Type B pancreatic cell (in vitro differentiated cells): ENCODE measurements at regions not wholly inside any gene's neighbourhood (a gene's known extent, or its start where the extent isn't known, plus 50 kb on each side); places are given as distances from the start of the nearest gene placed in this dataset.
A peak's percentile ranks its signal among the peaks of the same experiment; 100 is the strongest.

ENCODE experiments used
- DNase-seq: peaks from one replicate; pipeline ENCODE4 v3.0.0; 2021; ENCODE audit warnings: mixed read lengths; ENCODE audit not compliant: unreplicated experiment; ENCODE audit errors: extremely low spot score
- H3K27ac Mint-ChIP-seq: 2 replicates; pipeline ENCODE4 v1.8.0; 2021; ENCODE audit warnings: mild to moderate bottlenecking, mixed read lengths
- H3K27me3 Mint-ChIP-seq: 2 replicates; pipeline ENCODE4 v1.8.0; 2021; ENCODE audit warnings: mixed read lengths
- H3K36me3 Mint-ChIP-seq: 2 replicates; pipeline ENCODE4 v1.8.0; 2021; ENCODE audit warnings: mixed read lengths
- H3K4me1 Mint-ChIP-seq: one replicate; pipeline ENCODE4 v1.8.0; 2021; ENCODE audit warnings: mixed read lengths; ENCODE audit not compliant: unreplicated experiment
- H3K4me3 Mint-ChIP-seq: 2 replicates; pipeline ENCODE4 v1.8.0; 2021; ENCODE audit warnings: mild to moderate bottlenecking, mixed read lengths
- H3K9me3 Mint-ChIP-seq: 2 replicates; pipeline ENCODE4 v1.8.0; 2021; ENCODE audit warnings: mixed read lengths
- CTCF ChIP-seq: fragments of 200-600 bp; sonication (generic); conservative IDR thresholded peaks from 2 replicates; pipeline ENCODE4 v1.5.0; 2021; ENCODE audit warnings: antibody characterized with exemption, mild to moderate bottlenecking

DNA sequence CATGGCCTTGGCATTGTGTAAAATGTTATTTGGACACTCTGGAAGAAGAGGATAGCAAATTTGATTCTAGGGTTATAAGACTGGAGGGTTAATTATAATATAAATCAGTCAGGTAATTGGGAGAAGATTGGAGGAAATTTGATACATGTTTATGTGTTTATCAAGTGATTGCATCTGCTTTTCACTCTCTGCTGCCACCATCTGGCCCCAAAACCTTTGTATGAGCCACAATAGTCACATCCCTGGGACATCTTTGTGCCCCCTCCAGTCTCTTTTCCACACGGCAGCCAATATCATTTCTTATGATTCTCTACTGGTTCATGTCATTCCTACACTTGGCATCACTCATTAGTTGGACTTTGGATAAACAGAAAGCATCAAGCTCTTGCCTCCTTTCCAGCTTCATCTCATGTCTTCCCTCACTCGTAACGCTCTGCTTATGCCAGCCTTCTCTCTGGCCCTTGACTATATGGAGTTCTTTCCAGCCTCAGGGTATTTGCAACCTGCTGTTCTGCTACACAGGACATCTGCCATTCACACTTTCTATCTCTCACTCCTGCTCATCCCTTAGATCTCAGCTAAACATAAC lies 602.3 kb upstream of the SUCLG2 start:
- H3K4me3 Mint-ChIP-seq, result no peak overlapping the region
- TF ChIP-seq CTCF, result peak; percentile 64
- DNase-seq, result no peak
- no peaks in the 10 kb centered on the region for H3K4me1 Mint-ChIP-seq
- H3K27me3 Mint-ChIP-seq, result peaks cover 13% of the 10 kb centered on the region
- no peaks in the 10 kb centered on the region for H3K36me3 Mint-ChIP-seq
- H3K9me3 Mint-ChIP-seq, result no peaks in the 10 kb centered on the region
- H3K27ac Mint-ChIP-seq, result no peak overlapping the region

DNA sequence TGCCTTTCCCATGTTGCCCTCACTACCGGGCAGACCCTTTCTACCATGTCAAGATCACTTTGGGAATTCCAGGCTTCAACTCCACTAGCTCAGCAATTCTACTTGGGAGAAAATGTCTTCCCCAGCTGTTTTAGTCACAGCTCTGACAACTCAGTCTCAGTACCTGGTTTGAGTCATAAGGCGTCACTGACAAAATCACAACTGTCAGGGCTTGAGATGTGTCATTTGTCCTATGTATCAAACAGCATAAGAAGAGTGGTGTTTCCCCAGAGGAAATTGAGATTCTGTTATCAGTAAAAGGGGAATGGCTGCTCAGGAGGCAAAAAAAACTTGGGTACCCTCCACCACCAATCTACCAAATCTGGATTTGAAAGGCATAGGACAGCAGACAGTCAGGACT lies 594.9 kb upstream of the SUCLG2 start:
- no peaks in the 10 kb centered on the region for H3K36me3 Mint-ChIP-seq
- no peaks in the 10 kb centered on the region for H3K9me3 Mint-ChIP-seq
- no peaks in the 10 kb centered on the region for H3K4me1 Mint-ChIP-seq
- no peak for DNase-seq
- H3K27me3 Mint-ChIP-seq, result peaks cover 4% of the 10 kb centered on the region
- H3K4me3 Mint-ChIP-seq, result no peak overlapping the region
- H3K27ac Mint-ChIP-seq, result no peak overlapping the region
- no peak for TF ChIP-seq CTCF

- no peaks in the 10 kb centered on the region for H3K4me1 Mint-ChIP-seq
- H3K4me3 Mint-ChIP-seq, result no peak overlapping the region
- no peak for DNase-seq
- H3K9me3 Mint-ChIP-seq, result no peaks in the 10 kb centered on the region
- peaks cover 7% of the 10 kb centered on the region for H3K27me3 Mint-ChIP-seq
- H3K27ac Mint-ChIP-seq, result no peak overlapping the region
- no peaks in the 10 kb centered on the region for H3K36me3 Mint-ChIP-seq
- TF ChIP-seq CTCF, result no peak
These were observed 588.2 kb upstream of the SUCLG2 start for GRCh38 chr3:68242606-68243005.

GRCh38 chr3:68239542-68239941 lies 585.1 kb upstream of the SUCLG2 start:
- H3K4me1 Mint-ChIP-seq, result no peaks in the 10 kb centered on the region

DNA sequence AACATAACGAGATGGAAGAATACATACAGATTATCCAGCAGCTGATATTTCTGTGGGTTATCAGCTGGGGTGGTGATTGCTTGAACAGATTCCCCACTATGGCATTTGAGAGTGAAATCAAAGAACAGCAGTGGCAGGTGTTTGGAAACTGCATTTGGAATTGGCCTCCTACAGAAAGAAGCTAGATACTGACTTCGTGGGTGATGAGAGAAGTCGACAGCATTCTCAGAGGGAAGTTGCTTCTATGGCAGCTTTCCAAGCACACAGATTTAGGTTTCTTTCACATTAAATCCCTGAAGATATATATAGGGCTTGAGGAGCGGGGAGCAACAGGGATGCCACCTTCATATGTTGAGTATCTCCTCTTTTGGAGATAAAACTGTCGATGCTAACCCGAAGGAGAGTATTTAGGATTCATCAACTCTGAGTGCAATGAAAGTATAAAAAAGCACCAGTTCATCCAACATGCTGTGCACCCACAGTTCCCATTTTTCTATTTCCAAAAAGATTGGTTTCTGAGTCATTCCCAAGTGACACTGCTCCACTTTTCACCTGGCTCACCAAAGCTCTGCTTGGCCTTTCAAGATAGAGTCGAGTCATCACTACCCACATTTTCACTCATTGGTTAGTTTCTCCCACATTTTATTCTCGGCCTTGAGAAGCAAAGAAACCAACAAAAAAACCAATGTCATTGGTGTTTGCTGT lies 579.8 kb upstream of the SUCLG2 start:
- no peak for TF ChIP-seq CTCF

More at GRCh38 chr3:68239542-68239941, 585.1 kb upstream of the SUCLG2 start:
- Mint-ChIP-seq H3K36me3 (no peaks in the 10 kb centered on the region), H3K4me3 (no peak overlapping the region), H3K27me3 (peaks cover 7% of the 10 kb centered on the region), H3K9me3 (no peaks in the 10 kb centered on the region), H3K27ac (no peak overlapping the region)
- no peak for TF ChIP-seq CTCF
- no peak for DNase-seq

More for the DNA sequence above, 579.8 kb upstream of the SUCLG2 start:
- H3K4me3 Mint-ChIP-seq, result no peak overlapping the region
- peaks cover 6% of the 10 kb centered on the region for H3K9me3 Mint-ChIP-seq
- H3K27ac Mint-ChIP-seq, result no peak overlapping the region
- no peaks in the 10 kb centered on the region for H3K4me1 Mint-ChIP-seq
- DNase-seq, result no peak
- H3K36me3 Mint-ChIP-seq, result peaks cover 3% of the 10 kb centered on the region
- no peaks in the 10 kb centered on the region for H3K27me3 Mint-ChIP-seq
